GM12878 (cell line): ENCODE measurements at regions not wholly inside any gene's neighbourhood (a gene's known extent, or its start where the extent isn't known, plus 50 kb on each side); places are given as distances from the start of the nearest gene placed in this dataset.

ENCODE experiments used
- ATAC-seq: fragments of 200-7000 bp; cut with Tn5 transposase; 3 replicates; pipeline ENCODE4 v1.9.1; 2020; ENCODE audit warnings: mild to moderate bottlenecking, moderate library complexity
- BruUV-seq: library from RNA; stranded (reverse); fragments of 400-500 nt; replicated peaks from 2 replicates; lab custom pipeline; 2021; lab: Mats Ljungman, UMichigan
- CTCF ChIA-PET: fragments of 300-600 bp; sonication (Branson Sonifier 250); formaldehyde crosslinking; extraction: SDS; loops from one replicate; lab custom pipeline; 2021; ENCODE audit warnings: inconsistent platforms; lab: Yijun Ruan, JAX
- POLR2A ChIA-PET: fragments of 350-600 bp; formaldehyde crosslinking; extraction: SDS; loops from one replicate; lab custom pipeline; 2021; ENCODE audit warnings: inconsistent platforms; lab: Charles Lee
- RAD21 ChIA-PET: fragments of 300-600 bp; sonication (Branson Sonifier 250); formaldehyde crosslinking; loops from one replicate; lab custom pipeline; 2023; ENCODE audit warnings: antibody characterized with exemption; ENCODE audit not compliant: unreplicated experiment; lab: Charles Lee
- SMC1A ChIA-PET: fragments of 300-600 bp; sonication (Branson Sonifier 250); formaldehyde crosslinking; loops from one replicate; lab custom pipeline; 2023; ENCODE audit not compliant: unreplicated experiment, uncharacterized antibody; lab: Charles Lee
- DNase-seq: peaks from one replicate; pipeline ENCODE4 v3.0.0-alpha.2; 2011; ENCODE audit warnings: low read depth, low spot score
- FAIRE-seq: peaks from 3 replicates; lab custom pipeline; 2011; peaks lifted over from hg19 to GRCh38; lab: Jason Lieb, UNC
- H2AFZ ChIP-seq: 2 replicates; pipeline ENCODE4 v1.6.0; 2011; ENCODE audit warnings: low read depth, low read length, control low read depth; ENCODE audit not compliant: control insufficient read depth
- H3K27ac ChIP-seq: 2 replicates; pipeline ENCODE4 v1.5.1; 2011; ENCODE audit warnings: control low read depth; ENCODE audit not compliant: control insufficient read depth, insufficient read depth
- H3K27me3 ChIP-seq, 2 experiments: replicated peaks in 1 of 2; 2 replicates each; pipeline versions ENCODE4 v1.6.0 to v1.6.1; 2011; ENCODE audit warnings: low read length in 1 of 2; ENCODE audit not compliant: control insufficient read depth in 2 of 2, insufficient read depth in 2 of 2
- H3K36me3 ChIP-seq, 2 experiments: 2 replicates each; pipeline ENCODE4 v1.5.1; 2011; ENCODE audit warnings: low read length in 1 of 2; ENCODE audit not compliant: control insufficient read depth in 2 of 2, insufficient read depth in 2 of 2
- H3K4me1 ChIP-seq: 2 replicates; pipeline ENCODE4 v1.6.1; 2011; ENCODE audit warnings: mild to moderate bottlenecking, low read length, moderate library complexity, mixed read lengths; ENCODE audit not compliant: control insufficient read depth, insufficient read depth
- H3K4me2 ChIP-seq: 2 replicates; pipeline ENCODE4 v1.6.0; 2011; ENCODE audit warnings: control low read depth; ENCODE audit not compliant: control insufficient read depth, insufficient read depth
- H3K4me3 ChIP-seq: fragments of 200-600 bp; sonication (generic); 2 replicates; pipeline ENCODE4 v1.5.1; 2016
- H3K79me2 ChIP-seq: 2 replicates; pipeline ENCODE4 v1.6.0; 2011; ENCODE audit warnings: low read length; ENCODE audit not compliant: control insufficient read depth, insufficient read depth
- H3K9ac ChIP-seq: 2 replicates; pipeline ENCODE4 v1.8.0; 2011; ENCODE audit warnings: low read length, control low read depth, mixed read lengths; ENCODE audit not compliant: control insufficient read depth, insufficient read depth
- H3K9me3 ChIP-seq: replicated peaks from 3 replicates; pipeline ENCODE4 v1.5.1; 2011; ENCODE audit warnings: mild to moderate bottlenecking, low read length; ENCODE audit not compliant: control insufficient read depth, insufficient read depth
- H4K20me1 ChIP-seq: 2 replicates; pipeline ENCODE4 v1.6.0; 2011; ENCODE audit not compliant: control insufficient read depth, insufficient read depth
- ATF2 ChIP-seq: IDR thresholded peaks from 2 replicates; pipeline ENCODE4 v1.6.1; 2012; ENCODE audit warnings: low read length, inconsistent platforms
- CHD2 ChIP-seq: IDR thresholded peaks from 2 replicates; pipeline ENCODE4 v1.6.1; 2011; ENCODE audit warnings: low read depth, low read length, improper control_type of control experiment, borderline replicate concordance
- GATAD2B ChIP-seq: fragments of 450-650 bp; conservative IDR thresholded peaks from 2 replicates; pipeline ENCODE4 v1.6.1; 2017; ENCODE audit warnings: low read depth, mild to moderate bottlenecking, moderate library complexity
- HCFC1 ChIP-seq: fragments of 150-350 bp; IDR thresholded peaks from 2 replicates; pipeline ENCODE4 v1.6.1; 2014; ENCODE audit warnings: low read length
- MEF2B ChIP-seq: fragments of 450-650 bp; IDR thresholded peaks from 2 replicates; pipeline ENCODE4 v1.6.1; 2018; ENCODE audit warnings: mild to moderate bottlenecking, moderate library complexity; ENCODE audit not compliant: partially characterized antibody, poor library complexity, severe bottlenecking
- MTA3 ChIP-seq: IDR thresholded peaks from 2 replicates; pipeline ENCODE4 v1.6.1; 2012; ENCODE audit warnings: low read length, inconsistent platforms, borderline replicate concordance
- MYC ChIP-seq: IDR thresholded peaks from 2 replicates; pipeline ENCODE4 v1.6.1; 2011; ENCODE audit warnings: mild to moderate bottlenecking, low read length, moderate library complexity, inconsistent platforms; ENCODE audit not compliant: insufficient read depth, insufficient replicate concordance, insufficient read length, severe bottlenecking
- NFIC ChIP-seq: IDR thresholded peaks from 2 replicates; pipeline ENCODE4 v1.6.1; 2012; ENCODE audit warnings: low read depth, mild to moderate bottlenecking, inconsistent platforms, low read length, moderate library complexity
- PKNOX1 ChIP-seq: fragments of 450-650 bp; IDR thresholded peaks from 2 replicates; pipeline ENCODE4 v1.6.1; 2016; ENCODE audit warnings: mild to moderate bottlenecking
- RCOR1 ChIP-seq: conservative IDR thresholded peaks from 2 replicates; pipeline ENCODE4 v1.6.1; 2012; ENCODE audit warnings: low read depth, low read length, improper control_type of control experiment
- SMARCA5 ChIP-seq: fragments of 450-650 bp; IDR thresholded peaks from 2 replicates; pipeline ENCODE4 v1.6.1; 2017; ENCODE audit warnings: mild to moderate bottlenecking
- WRNIP1 ChIP-seq: IDR thresholded peaks from 2 replicates; pipeline ENCODE4 v1.6.1; 2011; ENCODE audit warnings: low read depth, low read length, improper control_type of control experiment, borderline replicate concordance
- ZBED1 ChIP-seq: IDR thresholded peaks from 2 replicates; pipeline ENCODE4 v1.6.1; 2016; ENCODE audit warnings: borderline replicate concordance
- WGBS: methylation state at CpG from one replicate; pipeline ENCODE4 v1.1.6; 2016; ENCODE audit warnings: low lambda C conversion rate; ENCODE audit not compliant: insufficient replicate concordance, insufficient coverage; ENCODE audit errors: missing lambda C conversion rate; 5-methylcytosine and 5-hydroxymethylcytosine counted together
- in situ Hi-C: fragments of 300-500 bp; cut with MboI; formaldehyde crosslinking; loops from 9 replicates; pipeline ENCODE4 v1.14.3; 2018; ENCODE audit warnings: mixed read lengths
- intact Hi-C: fragments of 100-400 bp; cut with micrococcal nuclease; formaldehyde crosslinking; loops from one replicate; pipeline ENCODE4 v1.14.2; 2022; ENCODE audit not compliant: unreplicated experiment
- TF ChIP-seq, protein P1 (sequence below): fragments of 450-650 bp; formaldehyde crosslinking; IDR thresholded peaks from 2 replicates; pipeline ENCODE4 v1.5.0; 2022; ENCODE audit warnings: mild to moderate bottlenecking, missing genetic modification characterization
- TF ChIP-seq, protein P2 (sequence below): IDR thresholded peaks from 2 replicates; pipeline ENCODE4 v1.6.1; 2011; ENCODE audit warnings: borderline replicate concordance, low read depth, mild to moderate bottlenecking, moderate library complexity, mixed read lengths, low read length; ENCODE audit not compliant: insufficient read depth; ENCODE audit errors: extremely low read length

- TF ChIP-seq, protein P1, sequence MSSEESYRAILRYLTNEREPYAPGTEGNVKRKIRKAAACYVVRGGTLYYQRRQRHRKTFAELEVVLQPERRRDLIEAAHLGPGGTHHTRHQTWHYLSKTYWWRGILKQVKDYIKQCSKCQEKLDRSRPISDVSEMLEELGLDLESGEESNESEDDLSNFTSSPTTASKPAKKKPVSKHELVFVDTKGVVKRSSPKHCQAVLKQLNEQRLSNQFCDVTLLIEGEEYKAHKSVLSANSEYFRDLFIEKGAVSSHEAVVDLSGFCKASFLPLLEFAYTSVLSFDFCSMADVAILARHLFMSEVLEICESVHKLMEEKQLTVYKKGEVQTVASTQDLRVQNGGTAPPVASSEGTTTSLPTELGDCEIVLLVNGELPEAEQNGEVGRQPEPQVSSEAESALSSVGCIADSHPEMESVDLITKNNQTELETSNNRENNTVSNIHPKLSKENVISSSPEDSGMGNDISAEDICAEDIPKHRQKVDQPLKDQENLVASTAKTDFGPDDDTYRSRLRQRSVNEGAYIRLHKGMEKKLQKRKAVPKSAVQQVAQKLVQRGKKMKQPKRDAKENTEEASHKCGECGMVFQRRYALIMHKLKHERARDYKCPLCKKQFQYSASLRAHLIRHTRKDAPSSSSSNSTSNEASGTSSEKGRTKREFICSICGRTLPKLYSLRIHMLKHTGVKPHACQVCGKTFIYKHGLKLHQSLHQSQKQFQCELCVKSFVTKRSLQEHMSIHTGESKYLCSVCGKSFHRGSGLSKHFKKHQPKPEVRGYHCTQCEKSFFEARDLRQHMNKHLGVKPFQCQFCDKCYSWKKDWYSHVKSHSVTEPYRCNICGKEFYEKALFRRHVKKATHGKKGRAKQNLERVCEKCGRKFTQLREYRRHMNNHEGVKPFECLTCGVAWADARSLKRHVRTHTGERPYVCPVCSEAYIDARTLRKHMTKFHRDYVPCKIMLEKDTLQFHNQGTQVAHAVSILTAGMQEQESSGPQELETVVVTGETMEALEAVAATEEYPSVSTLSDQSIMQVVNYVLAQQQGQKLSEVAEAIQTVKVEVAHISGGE (CRISPR knock-in tag) = no peak
- TF ChIP-seq HCFC1 = no peak
Measured at GRCh38 chr17:71187145-71187878, 933.5 kb upstream of the SOX9 start (continued).

GRCh38 chr17:71188811-71189492 lies 931.9 kb upstream of the SOX9 start:
- Histone ChIP-seq H3K79me2 (no peaks in the 10 kb centered on the region), H3K9me3 (no peaks in the 10 kb centered on the region), H3K4me3 (no peak overlapping the region), H3K36me3 (no peaks in the 10 kb centered on the region), H3K4me2 (no peak overlapping the region), H3K27me3 (no peaks in the 10 kb centered on the region), H3K4me1 (no peaks in the 10 kb centered on the region), H3K9ac (no peak overlapping the region), H2AFZ (no peak overlapping the region), H4K20me1 (no peaks in the 10 kb centered on the region), H3K27ac (no peak overlapping the region)
- in situ Hi-C loops = no loop called here
- no peak for DNase-seq
- no peak for ATAC-seq
- WGBS = 19% methylated on average over 2 of the region's 2 CpGs
- ChIA-PET CTCF (no interaction called here), RAD21 (no interaction called here), POLR2A (no interaction called here), SMC1A (no interaction called here)
- FAIRE-seq = no peak
- intact Hi-C loops = no loop called here
- BruUV-seq = no TSS peak
- TF ChIP-seq GATAD2B (no peak), CHD2 (no peak), MYC (no peak), RCOR1 (no peak), WRNIP1 (no peak), ZBED1 (no peak), SMARCA5 (no peak), MTA3 (no peak), ATF2 (no peak), NFIC (no peak), PKNOX1 (no peak), MEF2B (no peak)
- TF ChIP-seq, protein P2, sequence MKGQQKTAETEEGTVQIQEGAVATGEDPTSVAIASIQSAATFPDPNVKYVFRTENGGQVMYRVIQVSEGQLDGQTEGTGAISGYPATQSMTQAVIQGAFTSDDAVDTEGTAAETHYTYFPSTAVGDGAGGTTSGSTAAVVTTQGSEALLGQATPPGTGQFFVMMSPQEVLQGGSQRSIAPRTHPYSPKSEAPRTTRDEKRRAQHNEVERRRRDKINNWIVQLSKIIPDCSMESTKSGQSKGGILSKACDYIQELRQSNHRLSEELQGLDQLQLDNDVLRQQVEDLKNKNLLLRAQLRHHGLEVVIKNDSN = no peak
